NCI-H2196 (cell line): ENCODE measurements at regions not wholly inside any gene's neighbourhood (a gene's known extent, or its start where the extent isn't known, plus 50 kb on each side); places are given as distances from the start of the nearest gene placed in this dataset.

Experiments
- DNase-seq: peaks from one replicate; lab custom pipeline; 2025; ENCODE audit not compliant: unreplicated experiment; lab: John Stamatoyannopoulos, UW

DNA sequence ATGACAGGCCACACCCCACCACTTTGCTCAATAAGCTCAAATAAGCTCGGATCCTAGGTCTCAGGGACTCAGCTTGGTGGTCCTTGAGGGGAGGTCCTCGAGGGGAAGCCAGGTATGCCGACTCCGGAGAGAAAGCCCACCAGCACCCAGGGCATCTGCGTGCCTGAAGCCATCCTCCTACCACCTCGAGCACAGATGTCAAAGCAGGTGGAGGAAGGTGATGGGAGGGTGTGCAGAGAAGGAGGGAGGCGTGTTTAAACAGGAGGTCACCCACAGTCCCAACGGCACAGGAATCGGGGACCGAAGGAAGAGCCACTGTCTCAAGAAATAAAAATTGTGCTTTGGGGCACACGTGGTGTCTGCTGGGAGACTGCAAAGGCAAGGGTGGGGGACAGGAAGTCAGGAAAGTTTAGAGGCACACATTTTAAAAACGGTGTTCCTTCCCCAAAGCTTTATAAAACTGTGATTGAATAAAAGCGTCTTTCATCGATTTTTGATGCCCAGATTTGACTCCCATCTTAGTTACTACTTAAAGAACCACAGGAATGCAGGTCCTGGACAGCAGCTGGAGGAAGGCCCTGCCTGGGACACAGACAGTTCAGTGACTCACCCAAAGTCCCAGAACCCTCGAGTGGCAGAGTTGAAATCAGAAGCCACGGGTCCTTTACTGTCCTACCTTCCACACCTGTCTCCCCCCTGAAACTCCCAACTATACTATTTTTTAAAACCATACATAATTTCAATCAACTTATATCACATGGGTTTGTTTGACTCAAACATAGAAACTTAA lies 221.0 kb upstream of the PDE10A start:
- DNase-seq, result no peak

DNA sequence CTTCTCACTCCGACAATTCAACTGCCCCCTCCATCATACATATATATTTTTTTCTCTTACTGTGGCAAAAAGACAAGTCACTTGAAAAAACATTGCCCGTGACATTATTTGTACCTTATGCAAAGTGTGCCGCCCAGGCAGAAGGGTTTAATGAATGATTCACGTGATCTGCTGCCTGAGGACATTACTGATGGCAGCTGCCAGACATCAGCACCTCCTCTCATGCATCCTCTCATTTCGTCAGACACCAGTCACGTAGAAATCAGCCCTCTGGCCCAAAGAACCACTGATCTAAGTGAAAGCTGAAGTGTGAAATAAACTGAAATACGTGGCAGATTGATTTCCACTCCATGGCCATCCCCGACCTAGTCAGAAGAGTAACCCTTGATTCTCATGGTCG lies 218.8 kb upstream of the PDE10A start:
- no peak for DNase-seq

DNA sequence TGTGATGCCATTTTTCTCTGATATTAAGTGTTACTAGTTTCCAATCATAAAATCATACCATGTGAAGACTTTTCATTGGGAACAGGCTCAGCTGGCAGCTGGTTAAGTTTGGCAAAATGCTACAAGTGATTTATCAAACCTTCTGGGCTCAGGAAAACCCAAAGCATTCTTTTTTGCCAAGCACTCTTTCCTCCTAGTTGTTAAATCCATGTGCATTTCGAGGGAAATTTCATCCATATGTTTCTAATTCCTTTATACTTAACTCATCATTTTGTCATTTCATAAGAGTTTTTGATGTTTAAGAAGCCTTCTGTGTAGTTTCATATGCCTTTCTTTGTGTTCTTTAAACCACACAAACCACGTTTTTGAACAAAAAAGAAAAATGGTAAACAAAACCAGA lies 217.6 kb upstream of the PDE10A start:
- DNase-seq, result no peak

DNA sequence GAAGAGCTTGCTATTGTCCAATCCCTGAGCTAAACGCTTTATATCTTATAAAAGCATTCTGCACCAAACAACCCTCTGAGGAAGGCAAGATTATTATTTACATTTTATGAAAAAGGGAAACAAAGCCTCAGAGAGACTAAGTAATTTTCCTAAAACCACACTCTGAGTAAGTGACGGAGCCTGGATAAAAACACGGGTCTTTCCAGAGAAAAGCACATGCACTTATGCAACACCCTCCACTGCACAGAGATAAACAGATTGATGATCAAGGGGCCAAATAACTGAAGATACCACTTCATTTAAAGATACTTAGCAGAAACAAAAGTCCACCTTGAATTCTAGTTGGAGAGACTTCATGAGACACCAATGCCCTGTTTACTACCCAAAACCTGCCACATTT lies 214.7 kb upstream of the PDE10A start:
- DNase-seq, result no peak

DNA sequence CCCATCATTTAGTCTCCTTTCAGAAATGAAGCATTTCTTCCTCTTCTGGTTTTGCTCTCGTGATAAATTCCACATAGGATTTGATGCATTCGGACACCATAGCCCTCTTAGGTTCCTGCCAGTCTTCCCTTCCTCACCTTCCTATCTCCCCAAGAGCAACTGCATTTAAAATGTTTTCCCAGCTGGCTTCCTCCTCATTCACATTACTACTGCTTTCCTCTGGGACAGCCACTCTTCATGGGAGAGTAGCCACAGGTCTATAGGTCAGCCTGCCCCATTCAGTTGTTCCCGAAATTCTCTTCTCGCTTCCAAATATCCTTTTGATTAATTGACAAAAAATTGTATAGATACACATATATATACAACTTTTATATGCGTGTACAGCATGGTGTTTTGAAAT lies 214.2 kb upstream of the PDE10A start:
- no peak for DNase-seq

DNA sequence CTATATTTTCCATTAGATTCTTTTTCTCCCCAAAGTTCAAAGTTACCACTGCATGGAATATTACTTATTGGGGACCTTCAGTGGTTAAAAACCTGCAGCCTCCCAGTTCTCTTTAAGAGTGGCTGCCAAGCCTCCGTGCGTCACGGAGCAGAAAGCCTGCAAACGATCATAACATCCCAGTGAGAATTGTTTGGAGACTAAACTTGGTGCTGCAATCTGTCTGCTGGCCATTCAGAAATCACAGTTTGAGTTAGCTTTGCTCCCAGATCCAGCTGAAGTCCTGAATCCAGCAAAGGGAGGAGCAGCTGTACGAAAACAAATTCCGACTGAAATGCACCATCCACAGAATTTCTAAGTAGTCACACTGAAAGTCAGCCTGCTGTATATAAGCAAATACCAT lies 213.5 kb upstream of the PDE10A start:
- DNase-seq, result no peak

DNA sequence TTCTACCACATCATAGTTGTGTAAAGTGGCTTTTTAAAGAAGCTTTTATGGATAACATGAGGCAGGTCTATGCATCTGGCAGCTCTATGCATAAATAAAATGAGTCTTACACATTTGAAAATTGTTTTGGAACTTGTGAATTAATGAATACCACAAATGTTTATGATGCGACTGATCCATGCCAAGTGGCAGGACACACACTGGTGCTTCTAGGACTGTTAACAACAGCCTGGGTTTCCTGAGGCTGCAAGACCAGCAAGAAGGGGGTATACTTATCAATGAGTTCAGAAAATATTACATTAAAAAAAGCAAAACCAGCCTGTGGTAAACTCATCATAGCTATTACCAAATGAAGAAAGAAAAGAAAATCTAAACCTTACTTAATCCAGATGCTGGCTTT lies 212.9 kb upstream of the PDE10A start:
- DNase-seq, result no peak

DNA sequence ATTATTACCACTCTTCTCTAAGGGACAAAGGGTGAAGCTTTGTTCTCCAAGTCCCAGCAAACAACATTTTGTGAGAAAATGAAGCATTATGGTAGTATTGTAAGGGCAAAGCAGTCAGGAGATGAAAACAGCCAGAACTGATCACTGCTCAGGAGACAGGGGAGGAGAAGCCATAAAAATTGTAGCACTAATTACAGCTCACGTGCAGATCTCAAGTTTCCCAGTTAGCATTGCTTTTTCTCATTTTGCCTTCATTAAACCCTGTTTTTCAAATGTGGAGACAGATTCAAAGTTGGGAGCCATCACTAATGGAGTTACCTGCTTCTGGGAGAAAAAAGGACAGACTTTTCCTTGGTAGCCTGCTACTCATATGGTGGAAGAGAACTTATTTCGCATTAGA lies 210.9 kb upstream of the PDE10A start:
- no peak for DNase-seq

DNA sequence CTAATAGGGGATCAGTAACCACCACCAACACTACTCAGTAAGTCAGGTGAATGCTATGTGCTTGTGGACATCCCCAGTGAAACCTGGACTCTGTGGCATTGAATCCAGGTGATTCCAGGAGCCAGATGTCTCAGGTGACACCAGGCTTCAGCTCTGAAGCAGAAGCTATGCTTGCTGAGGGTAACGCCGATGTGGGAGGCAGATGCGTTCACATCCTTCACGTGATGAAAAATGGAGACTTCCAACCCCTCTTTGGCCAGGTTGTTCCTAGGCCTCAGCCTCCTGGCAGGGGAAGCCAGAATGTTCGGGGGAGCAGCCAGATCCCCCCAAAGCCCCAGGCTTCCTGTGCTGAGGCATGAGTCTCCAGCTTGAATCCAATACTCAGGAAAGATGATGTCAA lies 209.8 kb upstream of the PDE10A start:
- no peak for DNase-seq

DNA sequence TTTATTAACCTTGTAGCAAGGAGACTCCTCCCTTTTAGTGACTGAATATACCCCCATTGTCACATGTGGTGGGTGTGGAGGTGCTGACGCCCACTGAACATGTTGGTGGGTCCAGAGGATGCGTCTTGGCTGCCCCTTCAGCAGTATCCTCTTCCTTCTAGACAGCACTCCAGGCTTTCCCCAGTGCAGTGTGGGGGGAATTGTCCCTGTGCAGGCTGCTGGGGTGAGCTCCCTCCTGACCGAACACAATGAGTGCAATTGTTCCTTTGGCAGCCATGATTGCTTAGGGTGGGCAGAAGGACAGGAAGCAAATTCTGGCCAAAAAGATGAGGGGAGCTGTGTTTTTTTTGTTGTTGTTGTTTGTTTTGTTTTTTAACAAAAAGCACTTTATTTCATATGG lies 209.3 kb upstream of the PDE10A start:
- no peak for DNase-seq

DNA sequence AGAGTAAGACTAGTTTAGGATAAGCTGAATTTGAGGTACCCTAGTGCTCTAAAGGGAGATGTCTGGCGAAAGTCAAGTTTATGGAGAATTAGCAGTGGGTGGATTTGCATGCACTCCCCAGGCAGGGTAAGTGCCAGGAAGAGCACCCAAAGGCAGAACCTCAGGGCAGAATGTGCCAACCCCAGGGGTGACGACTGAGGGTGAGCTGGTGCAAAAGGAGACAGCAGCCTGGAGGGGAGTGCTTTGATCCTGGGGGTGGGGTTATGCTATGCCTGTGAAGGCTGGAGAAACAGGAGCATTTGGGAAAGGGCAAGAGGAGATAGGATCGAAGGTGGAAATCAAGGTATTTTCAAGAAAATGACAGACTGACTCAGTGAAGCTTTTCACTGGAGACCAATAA lies 208.5 kb upstream of the PDE10A start:
- no peak for DNase-seq

DNA sequence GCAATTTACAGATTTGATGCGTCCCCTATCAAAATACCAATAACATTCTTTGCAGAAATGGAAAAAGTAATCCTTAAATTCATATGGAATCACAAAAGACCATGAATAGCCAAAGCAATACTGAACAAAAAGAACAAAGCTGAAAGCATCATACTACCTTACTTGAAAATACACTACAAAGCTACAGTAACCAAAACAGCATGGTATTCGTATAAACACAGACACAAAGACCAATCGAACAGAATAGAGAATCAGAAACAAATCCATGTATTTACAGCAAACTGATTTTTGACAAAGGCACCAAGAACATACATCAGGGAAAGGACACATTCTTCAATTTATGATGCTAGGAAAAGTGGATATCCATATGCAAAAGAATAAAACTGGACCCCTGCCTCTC lies 206.5 kb upstream of the PDE10A start:
- no peak for DNase-seq

DNA sequence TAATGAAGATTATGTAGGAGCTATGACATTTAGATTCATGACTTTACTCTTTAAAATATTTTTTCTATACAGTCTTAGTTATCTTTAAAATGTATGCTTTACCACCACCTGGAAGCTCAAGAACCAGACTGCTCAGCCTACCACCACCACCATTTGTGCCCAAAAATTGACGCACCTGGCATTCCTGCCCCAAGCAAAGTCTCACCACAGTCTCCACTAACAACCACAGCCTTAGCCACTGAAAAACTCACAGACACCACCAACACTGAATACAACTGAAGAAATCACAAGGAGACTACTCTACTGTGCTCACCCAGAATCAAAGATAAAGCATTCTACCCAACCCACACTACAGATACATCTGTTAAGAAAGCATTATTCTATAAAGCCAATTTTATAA lies 201.9 kb upstream of the PDE10A start:
- DNase-seq, result no peak

DNA sequence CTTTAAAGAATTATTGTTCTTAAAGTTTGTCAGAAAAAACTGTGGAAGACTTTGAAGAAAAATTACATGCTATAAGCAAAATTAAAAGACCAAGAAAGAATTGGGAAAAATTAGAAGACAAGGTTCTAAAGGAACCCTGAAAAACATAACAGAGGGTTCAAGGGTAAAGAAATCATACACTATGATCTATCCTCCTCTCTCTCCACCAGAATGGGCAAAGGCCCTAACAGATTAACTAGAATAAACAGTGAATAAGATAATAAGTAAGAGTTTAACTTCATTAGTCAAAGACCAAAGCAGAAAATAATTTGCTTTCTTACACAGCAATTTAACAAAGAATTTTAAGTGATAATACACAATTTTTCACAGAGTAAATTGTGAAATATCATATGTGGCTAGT lies 201.2 kb upstream of the PDE10A start:
- no peak for DNase-seq

DNA sequence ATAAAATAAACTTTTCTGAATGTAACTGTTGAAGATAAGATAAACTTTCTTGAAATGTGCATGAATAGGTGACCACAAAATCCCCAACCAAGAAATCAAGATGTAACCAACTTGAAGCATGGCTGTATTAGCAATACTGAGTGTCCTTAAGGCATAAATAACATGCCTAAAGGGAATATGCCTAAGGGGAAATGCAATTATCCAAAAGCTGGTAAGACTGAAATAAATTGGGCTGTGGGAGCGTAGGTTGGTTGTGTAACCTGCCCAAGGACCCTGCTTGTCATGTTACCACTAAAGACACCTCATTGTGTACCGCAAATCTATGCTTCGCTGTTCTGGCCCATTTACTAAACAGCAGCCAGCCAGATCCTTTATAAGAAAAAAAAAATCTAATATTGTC lies 200.8 kb upstream of the PDE10A start:
- no peak for DNase-seq

DNA sequence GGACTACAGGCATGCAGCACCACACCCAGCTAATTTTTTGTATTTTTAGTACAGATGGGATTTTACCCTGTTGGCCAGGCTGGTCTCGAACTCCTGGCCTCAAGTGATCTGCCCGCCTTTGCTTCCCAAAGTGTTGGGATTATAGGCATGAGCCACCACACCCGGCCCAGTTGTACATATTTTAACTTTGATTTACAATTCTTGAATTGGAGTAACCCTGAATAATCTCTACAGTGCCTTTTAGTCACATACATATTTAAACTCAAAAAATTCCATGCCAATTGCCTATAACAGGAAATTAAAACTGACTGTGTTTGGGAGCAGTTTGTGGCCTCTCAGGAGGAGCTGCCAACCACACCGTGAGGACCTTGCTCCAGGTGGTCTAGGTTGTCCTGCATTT lies 199.8 kb upstream of the PDE10A start:
- DNase-seq, result no peak

DNA sequence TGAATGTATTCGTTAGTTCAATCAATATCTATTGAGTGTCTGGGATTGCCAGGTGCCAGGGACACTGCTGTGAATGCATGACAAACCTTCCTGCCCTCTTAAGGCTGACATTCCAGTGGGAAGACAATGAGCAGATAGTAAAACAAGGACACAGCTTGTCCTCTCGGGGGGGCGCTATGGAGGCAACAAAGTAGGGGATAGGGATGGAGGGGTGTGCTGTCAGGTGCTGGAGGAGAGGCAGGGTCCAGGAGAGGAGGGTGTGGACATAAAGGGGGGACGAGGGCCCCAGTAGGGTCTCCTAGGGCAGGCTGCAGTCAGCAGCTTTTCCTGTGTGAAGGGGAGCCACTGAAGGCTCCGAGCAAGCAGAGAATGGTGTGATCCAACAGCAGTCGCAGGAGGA lies 198.2 kb upstream of the PDE10A start:
- no peak for DNase-seq

DNA sequence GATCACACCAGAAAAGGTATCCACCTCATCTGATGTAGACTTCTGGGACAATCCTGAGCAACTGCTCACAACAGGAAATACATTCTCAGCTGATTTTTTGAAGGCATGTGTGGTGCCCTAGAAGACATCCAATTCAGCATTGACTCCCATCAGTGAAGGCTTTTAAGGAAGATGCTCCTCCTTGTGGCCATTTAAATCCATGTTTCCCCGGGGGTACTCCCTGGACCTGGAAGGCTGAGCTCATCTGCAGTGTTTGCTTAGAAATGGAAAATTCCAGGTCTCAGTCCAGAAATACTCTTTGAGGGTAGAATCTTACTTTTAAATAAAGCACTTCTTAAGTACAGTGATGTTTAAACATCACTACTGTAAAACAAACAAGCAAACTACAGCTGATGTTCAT lies 195.5 kb upstream of the PDE10A start:
- DNase-seq, result no peak

DNA sequence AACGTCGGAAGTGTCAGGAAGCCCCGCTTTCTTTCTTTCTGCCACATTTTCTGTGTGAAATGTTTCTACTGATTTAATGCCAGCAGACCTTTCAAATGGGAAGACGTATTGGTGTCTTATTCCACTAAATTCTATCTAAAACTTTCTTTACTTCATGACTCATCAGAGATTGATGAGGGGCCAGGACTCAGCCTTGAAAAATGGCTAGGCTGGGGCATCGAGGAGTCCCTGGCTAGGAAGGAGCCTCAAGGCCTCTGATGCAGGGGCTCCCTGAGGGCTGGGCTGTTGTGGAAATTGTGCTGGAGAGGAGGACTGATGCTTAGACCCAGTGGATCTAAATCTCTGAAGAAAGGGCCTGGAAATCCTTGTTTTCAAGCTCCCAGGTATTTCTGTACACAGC lies 192.8 kb upstream of the PDE10A start:
- DNase-seq, result no peak

DNA sequence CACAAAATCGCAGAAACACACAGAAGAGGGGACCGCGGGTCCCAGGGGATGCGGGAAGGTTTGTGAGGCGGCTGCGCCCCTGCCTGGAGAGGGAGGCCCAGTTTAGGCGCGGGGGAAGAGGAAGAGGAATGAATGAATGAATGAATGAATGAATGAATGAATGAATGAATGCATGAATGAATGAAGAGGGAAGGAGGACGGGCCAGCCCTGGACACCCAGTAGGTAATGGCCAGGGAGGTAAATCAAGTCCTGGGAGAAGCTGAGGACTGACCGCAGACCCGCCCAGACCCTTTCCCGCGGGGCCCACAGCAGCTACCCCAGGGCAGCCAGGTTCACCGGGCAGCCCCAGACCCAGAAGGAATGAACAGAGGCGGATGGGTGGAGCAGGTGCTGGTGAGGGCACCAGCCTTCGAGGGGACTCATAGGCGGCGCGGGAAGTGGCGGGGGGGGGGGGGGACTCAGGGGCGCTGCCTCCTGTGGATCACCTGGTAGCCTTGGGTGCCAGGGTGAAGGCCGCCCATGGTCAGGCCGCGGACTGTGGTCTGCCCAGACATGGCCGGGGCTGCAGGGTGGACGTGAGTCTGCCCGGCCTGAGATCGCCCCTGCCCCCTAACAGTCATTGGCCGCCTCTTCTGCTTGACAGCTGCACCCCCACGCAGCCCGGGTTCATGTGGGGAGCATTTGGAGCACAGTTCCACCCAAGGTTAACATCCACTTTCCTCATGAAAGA lies 192.0 kb upstream of the PDE10A start:
- no peak for DNase-seq

DNA sequence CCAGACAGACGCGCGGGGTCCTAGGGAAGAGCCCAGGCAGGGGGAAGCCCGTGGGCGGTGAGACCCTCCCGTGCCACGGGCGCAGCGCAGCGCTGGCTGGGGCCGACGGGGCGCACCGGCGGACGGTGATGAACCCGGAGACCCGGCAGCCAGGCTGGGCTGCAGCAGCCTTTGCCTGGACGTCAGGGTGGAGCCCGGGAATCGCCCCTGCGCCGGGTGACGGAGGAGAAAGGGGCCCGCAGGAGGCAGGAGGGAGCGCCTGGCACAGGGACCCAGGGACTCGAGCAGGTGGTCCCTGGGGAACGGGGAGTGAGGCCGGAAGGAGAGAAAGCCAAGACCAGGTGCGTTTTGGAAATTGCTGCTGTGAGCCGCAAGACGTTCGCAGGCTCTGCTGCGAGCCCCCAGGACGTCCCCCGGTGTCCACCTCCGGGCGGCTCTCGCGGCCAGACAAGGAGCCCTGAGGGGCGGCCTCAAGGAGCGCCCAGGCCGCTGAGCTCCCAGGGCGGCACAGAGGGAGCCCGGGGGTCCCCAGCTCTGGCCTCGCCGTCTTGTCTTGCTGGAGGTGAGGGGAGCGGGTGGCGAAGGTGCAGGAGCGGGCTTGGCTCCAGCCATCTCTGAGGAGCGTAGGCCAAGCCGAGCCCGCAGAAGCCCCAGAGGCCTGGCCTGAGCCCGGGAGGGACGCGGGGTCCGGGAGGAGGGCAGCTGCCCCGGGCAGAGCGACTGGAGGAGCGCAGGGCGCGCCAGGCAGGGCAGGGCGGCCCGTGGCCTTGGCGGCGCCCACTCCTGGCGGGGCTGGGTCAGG lies 191.2 kb upstream of the PDE10A start:
- DNase-seq, result no peak

DNA sequence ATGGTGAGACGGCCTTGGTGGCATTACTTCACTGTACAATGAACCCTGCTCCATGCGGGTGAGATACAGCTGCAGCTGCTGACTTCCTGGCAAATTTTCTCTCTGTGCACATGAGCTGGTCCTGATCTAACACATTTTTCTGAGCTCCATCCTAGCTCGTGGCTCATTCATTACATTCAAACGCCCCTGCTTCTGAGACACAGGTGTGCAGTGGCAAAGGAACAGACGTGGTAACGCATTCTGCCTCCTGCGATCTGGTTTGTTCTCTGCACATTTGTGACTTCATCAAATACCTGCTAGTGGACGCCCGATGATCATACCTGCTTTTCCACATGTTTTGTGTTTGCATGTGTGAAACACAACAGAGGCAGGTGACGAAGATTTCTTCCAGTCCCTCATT lies 189.6 kb upstream of the PDE10A start:
- DNase-seq, result no peak
